DND-41 (cell line): ENCODE measurements at regions not wholly inside any gene's neighbourhood (a gene's known extent, or its start where the extent isn't known, plus 50 kb on each side); places are given as distances from the start of the nearest gene placed in this dataset.

Experiments
- ATAC-seq: fragments of 200-7000 bp; cut with Tn5 transposase; 3 replicates; pipeline ENCODE4 v1.9.1; 2021; ENCODE audit warnings: low read depth; ENCODE audit not compliant: insufficient read depth
- DNase-seq: peaks from one replicate; pipeline ENCODE4 v3.0.0-alpha.2; 2020
- H2AFZ ChIP-seq: 2 replicates; pipeline ENCODE4 v1.6.0; 2012; ENCODE audit warnings: low read depth, low read length
- H3K27ac ChIP-seq: 2 replicates; pipeline ENCODE4 v1.5.1; 2012; ENCODE audit warnings: low read length, inconsistent platforms
- H3K27me3 ChIP-seq: fragments of 200-600 bp; sonication (generic); 2 replicates; pipeline ENCODE4 v1.6.0; 2012; ENCODE audit warnings: low read length, mild to moderate bottlenecking, inconsistent platforms; ENCODE audit not compliant: insufficient read depth, poor library complexity
- H3K36me3 ChIP-seq: 2 replicates; pipeline ENCODE4 v1.5.1; 2012; ENCODE audit warnings: low read length, inconsistent platforms; ENCODE audit not compliant: insufficient read depth
- H3K4me1 ChIP-seq: 2 replicates; pipeline ENCODE4 v1.5.1; 2012; ENCODE audit warnings: mild to moderate bottlenecking, low read length; ENCODE audit not compliant: insufficient read depth
- H3K4me2 ChIP-seq: 2 replicates; pipeline ENCODE4 v1.6.0; 2012; ENCODE audit warnings: mild to moderate bottlenecking, moderate library complexity, low read length, inconsistent platforms; ENCODE audit not compliant: insufficient read depth
- H3K4me3 ChIP-seq, 2 experiments: fragments of 200-600 bp in 1 of 2; shearing (Covaris generic) in 1 of 2; 2 replicates each; pipeline ENCODE4 v1.5.1; 2012 to 2016; ENCODE audit warnings: inconsistent platforms in 2 of 2, low read length in 2 of 2, mild to moderate bottlenecking in 2 of 2, low read depth in 1 of 2, moderate library complexity in 1 of 2
- H3K79me2 ChIP-seq: 2 replicates; pipeline ENCODE4 v1.6.0; 2012; ENCODE audit warnings: low read length, inconsistent platforms; ENCODE audit not compliant: insufficient read depth
- H3K9ac ChIP-seq: 2 replicates; pipeline ENCODE4 v1.6.0; 2012; ENCODE audit warnings: low read depth, mild to moderate bottlenecking, inconsistent platforms, low read length, moderate library complexity
- H3K9me3 ChIP-seq: 2 replicates; pipeline ENCODE4 v1.5.1; 2012; ENCODE audit warnings: low read length, moderate library complexity, mild to moderate bottlenecking, inconsistent platforms; ENCODE audit not compliant: insufficient read depth, severe bottlenecking
- H4K20me1 ChIP-seq: 2 replicates; pipeline ENCODE4 v1.6.0; 2012; ENCODE audit warnings: low read length; ENCODE audit not compliant: insufficient read depth
- EZH2 ChIP-seq: IDR thresholded peaks from 3 replicates; pipeline ENCODE4 v1.6.1; 2012; ENCODE audit warnings: borderline replicate concordance, low read depth, mild to moderate bottlenecking, moderate library complexity, low read length, inconsistent platforms; ENCODE audit not compliant: severe bottlenecking
- TF ChIP-seq, protein P1 (sequence below): IDR thresholded peaks from 2 replicates; pipeline ENCODE4 v1.5.1; 2012; ENCODE audit warnings: borderline replicate concordance, low read length, moderate library complexity, mild to moderate bottlenecking; ENCODE audit not compliant: poor library complexity, severe bottlenecking; ENCODE audit errors: extremely low read depth

DNA sequence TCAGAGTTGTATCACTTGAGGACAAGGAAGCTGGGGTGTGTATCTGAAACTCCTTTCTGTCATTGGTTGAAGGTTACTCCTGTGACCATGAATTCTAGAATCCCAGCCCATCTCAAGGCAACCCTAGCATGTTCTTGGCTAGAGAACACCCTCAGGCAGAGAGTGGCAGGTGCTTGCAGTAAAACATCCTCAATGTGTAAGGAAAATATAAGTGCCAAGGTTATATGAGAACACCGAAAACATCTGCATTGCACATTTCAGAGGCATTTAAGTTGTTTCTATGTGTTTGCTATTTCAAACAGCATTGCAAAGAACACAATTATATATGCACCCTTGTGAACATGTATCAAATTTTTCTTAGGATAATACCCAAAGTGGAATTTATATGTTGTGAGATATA is 471.9 kb downstream of the USP25 start:
- Histone ChIP-seq H3K27ac (no peak overlapping the region), H4K20me1 (no peaks in the 10 kb centered on the region; the same call in 1 of the 2 replicates), H2AFZ (no peak overlapping the region), H3K4me2 (no peak overlapping the region), H3K36me3 (no peaks in the 10 kb centered on the region), H3K4me3 (no peak overlapping the region), H3K9ac (no peak overlapping the region), H3K4me1 (peaks cover 21% of the 10 kb centered on the region), H3K79me2 (peaks cover 54% of the 10 kb centered on the region), H3K27me3 (no peaks in the 10 kb centered on the region), H3K9me3 (no peaks in the 10 kb centered on the region)
- no peak for DNase-seq
- TF ChIP-seq, protein P1, sequence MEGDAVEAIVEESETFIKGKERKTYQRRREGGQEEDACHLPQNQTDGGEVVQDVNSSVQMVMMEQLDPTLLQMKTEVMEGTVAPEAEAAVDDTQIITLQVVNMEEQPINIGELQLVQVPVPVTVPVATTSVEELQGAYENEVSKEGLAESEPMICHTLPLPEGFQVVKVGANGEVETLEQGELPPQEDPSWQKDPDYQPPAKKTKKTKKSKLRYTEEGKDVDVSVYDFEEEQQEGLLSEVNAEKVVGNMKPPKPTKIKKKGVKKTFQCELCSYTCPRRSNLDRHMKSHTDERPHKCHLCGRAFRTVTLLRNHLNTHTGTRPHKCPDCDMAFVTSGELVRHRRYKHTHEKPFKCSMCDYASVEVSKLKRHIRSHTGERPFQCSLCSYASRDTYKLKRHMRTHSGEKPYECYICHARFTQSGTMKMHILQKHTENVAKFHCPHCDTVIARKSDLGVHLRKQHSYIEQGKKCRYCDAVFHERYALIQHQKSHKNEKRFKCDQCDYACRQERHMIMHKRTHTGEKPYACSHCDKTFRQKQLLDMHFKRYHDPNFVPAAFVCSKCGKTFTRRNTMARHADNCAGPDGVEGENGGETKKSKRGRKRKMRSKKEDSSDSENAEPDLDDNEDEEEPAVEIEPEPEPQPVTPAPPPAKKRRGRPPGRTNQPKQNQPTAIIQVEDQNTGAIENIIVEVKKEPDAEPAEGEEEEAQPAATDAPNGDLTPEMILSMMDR = no peak
- TF ChIP-seq EZH2 = no peak
- ATAC-seq = no peak

DNA sequence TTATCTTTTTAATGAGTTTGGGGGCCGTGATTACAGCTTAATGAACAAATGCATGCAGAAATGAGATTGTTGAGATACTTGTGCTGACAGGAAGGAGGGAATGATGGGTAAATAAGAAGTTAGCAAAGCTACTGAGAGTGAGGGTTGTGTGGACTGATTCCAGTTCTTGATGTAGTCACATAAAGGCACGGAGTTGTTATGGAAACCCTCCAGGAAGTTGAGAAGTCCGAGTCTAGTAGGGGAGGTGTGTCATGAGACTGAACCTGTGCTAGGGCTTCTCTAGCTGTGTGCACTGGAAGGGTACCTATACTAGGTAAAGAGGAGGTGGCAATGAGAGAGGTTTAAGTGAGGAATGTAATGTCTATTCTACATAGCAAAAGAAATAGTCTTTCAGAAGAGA is 475.7 kb downstream of the USP25 start:
- ATAC-seq (no peak), DNase-seq (no peak)
- no peak for TF ChIP-seq EZH2
- TF ChIP-seq, protein P1 = no peak
- Histone ChIP-seq H3K4me2 (no peak overlapping the region), H3K9ac (no peak overlapping the region), H3K36me3 (no peaks in the 10 kb centered on the region), H3K27ac (no peak overlapping the region), H4K20me1 (peaks cover 2% of the 10 kb centered on the region; the same call in 1 of the 2 replicates), H3K4me3 (no peak overlapping the region), H3K4me1 (no peaks in the 10 kb centered on the region), H3K27me3 (no peaks in the 10 kb centered on the region), H3K9me3 (no peaks in the 10 kb centered on the region), H2AFZ (no peak overlapping the region), H3K79me2 (peaks cover 34% of the 10 kb centered on the region; the same call in 1 of the 2 replicates)

DNA sequence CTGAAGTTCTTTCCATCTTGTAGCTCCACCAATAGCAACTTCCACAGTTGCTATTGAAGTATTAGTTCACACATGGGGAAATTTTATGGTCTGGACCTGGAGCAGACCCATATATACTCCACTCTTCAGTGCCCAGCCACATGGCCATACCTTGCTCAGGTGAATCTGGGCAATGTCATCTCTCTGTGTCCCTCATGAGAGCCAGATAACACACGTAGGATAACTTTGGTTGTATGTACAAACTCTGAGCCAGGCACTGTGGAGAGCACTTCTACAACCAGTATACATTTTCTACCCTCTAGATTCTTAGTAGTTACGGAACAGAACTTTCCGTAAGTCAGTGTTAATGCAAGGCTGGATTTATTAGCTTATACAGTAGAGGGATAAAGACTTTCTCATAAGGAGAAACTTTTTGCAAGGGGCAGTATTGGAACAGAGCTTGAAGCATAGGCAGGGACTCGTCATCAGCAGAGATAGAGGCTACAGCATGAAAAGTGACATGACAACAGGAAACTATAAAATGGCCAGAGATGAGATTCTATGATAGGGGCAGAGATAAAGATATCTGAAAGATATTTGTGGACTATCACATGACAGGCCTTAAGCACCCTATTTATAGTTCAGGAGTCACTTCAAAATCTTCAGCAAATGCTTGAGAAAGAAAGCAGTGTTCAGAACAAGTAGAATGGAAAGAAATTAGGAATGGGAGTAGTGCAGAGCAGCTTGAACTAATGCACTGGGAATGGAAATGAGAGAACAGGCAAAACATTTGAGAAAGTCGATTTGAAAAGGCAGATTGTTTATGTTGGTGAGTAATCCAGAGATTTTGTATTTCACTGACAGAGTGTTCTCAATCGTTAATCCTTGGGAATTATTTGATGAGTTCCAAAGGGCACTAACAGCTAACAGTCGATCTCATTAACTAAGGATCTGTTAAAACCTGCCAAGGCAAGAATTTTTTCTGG is 481.8 kb downstream of the USP25 start:
- Histone ChIP-seq H4K20me1 (peaks cover 2% of the 10 kb centered on the region; the same call in 1 of the 2 replicates), H3K27me3 (no peaks in the 10 kb centered on the region), H3K9me3 (no peaks in the 10 kb centered on the region), H3K4me2 (no peak overlapping the region), H3K27ac (no peak overlapping the region), H3K36me3 (no peaks in the 10 kb centered on the region), H3K79me2 (peaks cover 15% of the 10 kb centered on the region; the same call in 1 of the 2 replicates), H3K4me1 (peaks cover 5% of the 10 kb centered on the region; the same call in 1 of the 2 replicates), H3K9ac (no peak overlapping the region), H2AFZ (no peak overlapping the region), H3K4me3 (no peak overlapping the region)
- ATAC-seq (no peak), DNase-seq (no peak)
- TF ChIP-seq EZH2 = no peak
- TF ChIP-seq, protein P1 = no peak
